HL-60 (cell line): ENCODE measurements at regions not wholly inside any gene's neighbourhood (a gene's known extent, or its start where the extent isn't known, plus 50 kb on each side); places are given as distances from the start of the nearest gene placed in this dataset.

Experiments used
- DNase-seq, 2 experiments: peaks; one replicate each; pipeline ENCODE4 v3.0.0-alpha.2; 2010 to 2020; ENCODE audit warnings: low read depth in 1 of 2, low spot score in 1 of 2
- H3K27ac ChIP-seq: fragments of 250-450 bp; sonication (Bioruptor Pico); replicated peaks from 2 replicates; pipeline ENCODE4 v1.5.1; 2020; ENCODE audit warnings: mild to moderate bottlenecking, moderate library complexity
- H3K27me3 ChIP-seq: fragments of 250-450 bp; sonication (Bioruptor Pico); 2 replicates; pipeline ENCODE4 v1.5.1; 2021; ENCODE audit warnings: mild to moderate bottlenecking, moderate library complexity; ENCODE audit not compliant: insufficient read depth, poor library complexity, severe bottlenecking
- H3K4me3 ChIP-seq: replicated peaks from 2 replicates; pipeline ENCODE4 v1.5.1; 2011; ENCODE audit warnings: mild to moderate bottlenecking, control low read depth, low read length; ENCODE audit not compliant: insufficient read depth
- CTCF ChIP-seq: IDR thresholded peaks from one replicate; pipeline ENCODE4 v1.5.1; 2011; ENCODE audit warnings: low read length, control low read depth, inconsistent platforms; ENCODE audit not compliant: insufficient read depth
- GABPA ChIP-seq: IDR thresholded peaks from 2 replicates; pipeline ENCODE4 v1.6.1; 2012; ENCODE audit warnings: low read depth
- POLR2AphosphoS5 ChIP-seq: IDR thresholded peaks from 2 replicates; pipeline ENCODE4 v1.6.1; 2012; ENCODE audit warnings: low read depth
- REST ChIP-seq: IDR thresholded peaks from 2 replicates; pipeline ENCODE4 v1.6.1; 2012; ENCODE audit warnings: low read depth; ENCODE audit not compliant: insufficient replicate concordance
- SPI1 ChIP-seq: IDR thresholded peaks from 2 replicates; pipeline ENCODE4 v1.6.1; 2012; ENCODE audit warnings: low read depth, mild to moderate bottlenecking, borderline replicate concordance

GRCh38 chr7:53835301-53835700, 706.9 kb upstream of the VSTM2A start:
- Histone ChIP-seq H3K27ac (no peak overlapping the region), H3K4me3 (no peak overlapping the region), H3K27me3 (no peaks in the 10 kb centered on the region)
- no peak for DNase-seq
- TF ChIP-seq GABPA (no peak), REST (no peak), SPI1 (no peak), CTCF (no peak), POLR2AphosphoS5 (no peak)

- no peak for DNase-seq
- H3K27me3 ChIP-seq = no peaks in the 10 kb centered on the region
- no peak for TF ChIP-seq SPI1
- no peak for TF ChIP-seq GABPA
- no peak for TF ChIP-seq REST
- no peak for TF ChIP-seq POLR2AphosphoS5
These were observed 664.5 kb upstream of the VSTM2A start for GRCh38 chr7:53877688-53878087.

GRCh38 chr7:53900856-53901528, 641.2 kb upstream of the VSTM2A start:
- TF ChIP-seq POLR2AphosphoS5 (no peak), CTCF (no peak), REST (no peak), SPI1 (no peak), GABPA (no peak)
- Histone ChIP-seq H3K27me3 (no peaks in the 10 kb centered on the region), H3K4me3 (no peak overlapping the region), H3K27ac (no peak overlapping the region)
- DNase-seq = no peak

More at GRCh38 chr7:53877688-53878087, 664.5 kb upstream of the VSTM2A start:
- Histone ChIP-seq H3K4me3 (no peak overlapping the region), H3K27ac (no peak overlapping the region)
